Activated naive CD8-positive, alpha-beta T cell treated with anti-CD3 and anti-CD28 coated beads, Interleukin-2, amount 50 U/mL, for 16 hours (primary cell): ENCODE measurements at regions not wholly inside any gene's neighbourhood (a gene's known extent, or its start where the extent isn't known, plus 50 kb on each side); places are given as distances from the start of the nearest gene placed in this dataset.
"Not testable (repeated sequence)": the region's sequence is repeated elsewhere in the genome, so short reads cannot be mapped to it uniquely, and the experiment has no call there.

Experiments
- DNase-seq: peaks from one replicate; pipeline ENCODE4 v3.0.0-alpha.2; 2020; ENCODE audit warnings: low read depth, low spot score

- no peak for DNase-seq
Observed at GRCh38 chr7:65254061-65254460, 119.6 kb upstream of the ZNF92 start.

DNA sequence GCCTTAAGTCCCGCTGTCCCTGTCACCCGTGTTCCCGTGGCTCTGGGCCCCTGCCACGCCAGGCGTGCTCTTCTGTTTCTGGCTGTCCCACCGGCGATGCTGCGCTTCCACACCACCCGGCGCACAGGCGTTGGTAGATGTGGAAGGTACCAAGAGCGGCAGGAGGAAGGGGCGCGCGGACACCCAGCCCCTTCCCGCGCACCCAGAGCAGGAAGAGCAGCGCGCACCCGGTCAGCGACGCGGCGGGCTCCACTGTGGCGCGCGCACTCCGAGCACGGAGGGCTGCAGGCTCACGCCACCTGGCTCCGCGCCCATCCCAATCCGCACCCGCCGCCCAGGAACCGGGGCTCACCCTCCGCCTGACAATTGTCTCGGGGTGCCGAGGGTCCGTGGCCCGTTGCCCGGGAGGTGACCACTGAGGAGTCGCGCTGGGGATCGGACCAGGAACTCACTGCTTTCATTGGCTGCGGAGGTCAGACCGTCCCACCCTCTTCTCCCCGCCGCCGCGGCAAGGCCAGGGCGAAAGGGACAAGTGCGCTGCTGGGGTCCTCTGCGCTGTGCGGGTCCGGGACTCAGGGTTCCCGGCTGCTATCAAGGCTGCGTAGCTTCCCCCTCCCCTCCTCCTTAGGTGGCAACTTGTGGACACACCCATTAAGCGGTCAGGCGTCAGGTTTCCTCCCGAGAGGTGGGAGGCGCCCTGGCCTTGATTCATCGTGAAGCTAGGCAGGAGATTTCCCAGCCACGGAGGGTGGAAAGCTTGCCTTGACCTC, 121.6 kb upstream of the ZNF92 start:
- DNase-seq = no peak

- DNase-seq = no peak
Observed at GRCh38 chr7:65250697-65251395, 122.8 kb upstream of the ZNF92 start.

GRCh38 chr7:65250216-65250615, 123.4 kb upstream of the ZNF92 start:
- DNase-seq = no peak

DNA sequence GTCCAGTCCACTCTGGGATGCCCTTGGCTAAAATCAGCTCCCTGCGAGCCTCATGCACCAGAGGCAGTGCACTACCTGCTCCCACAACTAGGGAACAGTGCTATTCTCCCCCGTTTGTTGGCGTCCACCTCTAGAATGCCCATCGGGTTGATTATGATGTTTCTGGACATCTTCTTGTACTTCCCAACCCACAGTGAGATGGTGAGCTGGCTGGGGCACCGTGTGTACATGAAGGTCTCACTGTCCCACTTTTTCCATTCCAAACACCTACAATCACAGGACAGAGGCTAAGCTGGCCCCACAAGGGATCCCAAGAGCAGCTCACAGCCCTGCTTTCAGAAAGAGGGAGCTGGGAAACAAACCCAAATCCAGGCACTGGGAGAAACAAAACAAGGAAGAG, 126.2 kb upstream of the ZNF92 start:
- no peak for DNase-seq

DNA sequence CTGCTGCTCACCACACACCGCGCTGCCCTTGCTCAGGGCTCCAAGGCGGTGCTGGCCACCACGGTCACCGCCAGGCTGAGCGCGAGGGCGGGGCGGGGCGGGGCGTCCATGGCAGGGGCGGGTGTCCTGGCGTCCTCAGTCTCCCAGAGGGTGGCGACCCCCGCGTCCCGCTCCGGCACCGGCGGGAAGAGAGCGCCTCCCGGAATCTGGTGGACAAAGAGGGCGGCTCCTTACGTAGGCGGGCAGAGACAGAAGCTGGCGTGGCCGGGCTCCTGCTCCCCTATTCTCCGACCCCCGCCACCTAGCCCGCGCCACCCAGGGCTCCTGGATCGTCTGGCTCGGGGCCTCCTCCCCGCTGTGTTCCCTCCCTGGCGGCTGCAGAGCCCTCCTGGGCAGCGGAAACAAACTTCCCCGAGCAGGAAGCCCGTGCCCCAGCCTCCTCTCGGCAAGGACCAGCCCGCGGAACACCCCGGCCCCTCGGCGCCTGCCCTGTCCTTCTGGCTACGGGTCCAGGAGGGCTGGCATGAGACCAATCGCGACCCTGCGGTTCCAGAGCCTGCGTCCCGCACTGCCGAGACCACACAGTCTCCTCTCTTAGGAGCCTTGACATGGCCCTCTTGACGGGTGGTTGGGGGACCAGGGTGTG, 133.8 kb upstream of the ZNF92 start:
- no peak for DNase-seq

DNA sequence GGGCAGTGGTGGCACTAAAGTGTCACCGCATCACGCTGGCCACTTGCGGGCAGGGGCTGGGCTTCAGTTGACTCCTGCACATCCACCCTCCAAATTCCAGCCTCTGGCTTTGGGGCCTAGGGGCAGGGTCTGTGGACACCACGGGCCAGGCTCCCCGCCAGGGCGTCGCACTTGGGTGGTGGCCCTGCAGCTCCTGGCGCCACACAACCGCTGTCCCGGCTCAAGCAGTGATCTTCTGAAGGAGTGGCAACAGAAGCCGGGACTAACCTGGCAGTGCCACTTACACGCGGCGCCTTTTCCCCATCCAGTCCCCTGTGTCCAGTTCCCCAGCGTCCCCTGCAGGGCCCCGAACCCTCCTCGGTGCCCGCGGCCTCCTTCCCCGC, 134.3 kb upstream of the ZNF92 start:
- no peak for DNase-seq

DNA sequence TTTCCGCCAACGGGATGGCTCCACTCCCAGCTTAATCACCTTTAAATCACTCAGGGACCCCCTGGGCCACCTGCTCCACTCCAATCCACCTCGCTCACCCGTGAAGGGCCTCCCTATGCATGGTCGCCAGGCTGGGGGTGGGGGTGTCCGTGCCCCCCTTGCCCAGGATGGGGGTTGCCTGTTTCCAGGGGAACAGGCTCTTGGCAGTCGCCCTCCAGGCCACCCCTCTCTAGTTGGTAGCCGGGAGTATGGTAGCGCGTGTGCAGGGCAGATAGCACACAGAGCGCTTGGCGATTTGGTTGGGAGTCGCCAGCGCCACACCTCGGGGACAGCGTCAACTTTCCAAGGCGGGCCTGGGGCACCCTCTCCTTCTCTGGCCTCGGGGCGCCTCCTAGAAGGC, 134.9 kb upstream of the ZNF92 start:
- DNase-seq = no peak

GRCh38 chr7:65235586-65235985, 138.1 kb upstream of the ZNF92 start:
- DNase-seq = no peak

- DNase-seq = no peak
Observed at GRCh38 chr7:65233409-65234034, 140.1 kb upstream of the ZNF92 start.

GRCh38 chr7:65230231-65230630, 143.4 kb upstream of the ZNF92 start:
- DNase-seq = no peak

- no peak for DNase-seq
Observed at GRCh38 chr7:65225422-65226006, 148.1 kb upstream of the ZNF92 start.

DNA sequence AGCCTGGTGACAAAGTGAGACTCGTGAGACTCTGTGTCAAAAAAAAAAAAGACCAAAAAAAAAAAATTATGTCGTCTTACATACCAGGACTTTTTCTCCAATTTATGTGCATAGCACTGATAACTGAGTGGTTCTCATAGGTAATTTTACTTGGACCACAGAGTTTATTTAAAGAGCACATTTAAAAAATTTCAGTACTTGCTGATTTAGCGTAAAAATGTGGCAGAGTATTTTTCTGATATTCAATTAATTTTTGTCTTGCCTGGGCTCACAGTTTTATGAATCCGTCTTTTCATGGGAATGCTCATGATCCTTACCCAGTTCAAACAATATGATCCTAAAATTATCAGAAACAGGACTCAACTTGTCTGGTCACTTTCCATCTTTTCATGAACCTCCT, 151.0 kb upstream of the ZNF92 start:
- no peak for DNase-seq

DNA sequence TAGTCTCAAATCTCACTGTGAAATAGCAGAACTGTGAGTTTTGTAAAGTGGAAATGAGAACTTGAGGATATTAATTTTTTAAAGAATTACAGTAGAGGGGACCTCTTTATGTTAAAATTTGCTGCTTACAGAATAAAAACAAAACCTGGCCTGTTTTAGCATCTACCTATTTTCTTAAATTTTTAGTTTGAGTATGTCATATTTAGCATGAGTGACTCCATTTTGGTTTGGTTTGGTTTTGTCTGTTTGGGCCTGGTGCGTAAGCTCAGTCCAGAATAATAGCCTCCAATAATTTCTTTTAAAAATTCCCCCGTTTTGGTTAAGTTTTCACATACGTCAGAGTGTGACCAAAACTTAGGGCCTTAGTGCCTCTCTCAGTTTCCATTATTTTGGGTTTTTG, 152.0 kb upstream of the ZNF92 start:
- no peak for DNase-seq

GRCh38 chr7:65219623-65220022, 154.0 kb upstream of the ZNF92 start:
- no peak for DNase-seq

- no peak for DNase-seq
Observed at GRCh38 chr7:65216469-65216868, 157.2 kb upstream of the ZNF92 start.

- DNase-seq = not testable (repeated sequence)
Observed at GRCh38 chr7:65213260-65213659, 160.4 kb upstream of the ZNF92 start.

DNA sequence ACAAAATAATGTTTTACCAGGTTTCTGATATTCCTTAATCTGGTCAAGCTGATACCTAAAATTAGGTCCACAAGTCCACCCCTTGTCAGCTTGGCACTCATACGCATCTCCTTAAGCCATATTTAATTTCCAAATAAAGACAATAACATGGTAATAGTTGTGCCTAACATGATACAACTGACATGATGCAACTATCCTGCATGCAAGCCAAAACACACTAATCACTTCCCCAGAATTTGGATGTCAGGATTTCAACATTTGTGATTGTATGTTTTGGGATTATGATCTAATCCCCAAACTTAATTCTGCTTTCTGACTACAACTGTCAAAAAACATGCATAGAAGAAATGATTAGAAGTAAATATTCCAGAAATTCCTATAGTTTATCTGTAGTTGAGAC, 174.4 kb upstream of the ZNF92 start:
- DNase-seq = not testable (repeated sequence)

DNA sequence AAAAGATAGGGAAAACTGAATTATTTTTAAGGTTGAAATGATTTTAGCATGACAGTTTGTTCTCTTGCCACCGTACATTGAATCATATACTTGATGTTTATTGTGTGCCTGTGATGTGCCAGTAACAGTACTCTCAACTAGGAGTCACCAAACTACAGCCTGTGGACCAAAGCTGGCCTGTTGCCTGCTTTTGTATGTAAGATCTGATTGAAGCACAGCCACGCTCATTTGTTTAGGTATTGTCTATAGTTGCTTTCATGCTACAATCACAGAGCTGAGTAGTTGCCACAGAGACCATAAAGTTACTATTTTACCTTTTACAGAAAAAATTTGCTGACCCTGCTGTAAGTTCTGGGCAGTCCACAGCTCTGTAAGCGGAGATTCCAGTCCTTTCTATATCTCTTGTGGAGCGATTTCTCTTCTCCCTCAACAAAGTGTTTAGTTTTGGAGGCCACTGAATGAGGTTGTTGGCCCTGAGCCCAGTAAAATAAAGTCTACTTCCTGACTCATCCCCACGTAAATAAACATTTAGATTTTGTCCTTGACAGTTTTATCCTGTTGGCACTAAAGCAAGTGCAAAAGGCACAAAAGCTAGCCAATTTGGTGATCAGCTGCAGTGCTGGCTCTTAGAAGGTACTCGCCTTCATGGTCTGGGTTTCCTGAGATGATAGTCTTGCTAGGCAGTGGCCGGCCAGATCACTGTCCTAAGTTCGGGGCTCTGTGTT, 180.2 kb upstream of the ZNF92 start:
- DNase-seq = not testable (repeated sequence)

- DNase-seq = not testable (repeated sequence)
Observed at GRCh38 chr7:65177041-65177440, 170.6 kb upstream of the ERV3-1 start.

GRCh38 chr7:65150105-65150504, 143.6 kb upstream of the ERV3-1 start:
- not testable (repeated sequence) for DNase-seq
